ENCODE measurements at regions not wholly inside any gene's neighbourhood (a gene's known extent, or its start where the extent isn't known, plus 50 kb on each side); places are given as distances from the start of the nearest gene placed in this dataset.
"Not testable (repeated sequence)": the region's sequence is repeated elsewhere in the genome, so short reads cannot be mapped to it uniquely, and the experiment has no call there.

DNA sequence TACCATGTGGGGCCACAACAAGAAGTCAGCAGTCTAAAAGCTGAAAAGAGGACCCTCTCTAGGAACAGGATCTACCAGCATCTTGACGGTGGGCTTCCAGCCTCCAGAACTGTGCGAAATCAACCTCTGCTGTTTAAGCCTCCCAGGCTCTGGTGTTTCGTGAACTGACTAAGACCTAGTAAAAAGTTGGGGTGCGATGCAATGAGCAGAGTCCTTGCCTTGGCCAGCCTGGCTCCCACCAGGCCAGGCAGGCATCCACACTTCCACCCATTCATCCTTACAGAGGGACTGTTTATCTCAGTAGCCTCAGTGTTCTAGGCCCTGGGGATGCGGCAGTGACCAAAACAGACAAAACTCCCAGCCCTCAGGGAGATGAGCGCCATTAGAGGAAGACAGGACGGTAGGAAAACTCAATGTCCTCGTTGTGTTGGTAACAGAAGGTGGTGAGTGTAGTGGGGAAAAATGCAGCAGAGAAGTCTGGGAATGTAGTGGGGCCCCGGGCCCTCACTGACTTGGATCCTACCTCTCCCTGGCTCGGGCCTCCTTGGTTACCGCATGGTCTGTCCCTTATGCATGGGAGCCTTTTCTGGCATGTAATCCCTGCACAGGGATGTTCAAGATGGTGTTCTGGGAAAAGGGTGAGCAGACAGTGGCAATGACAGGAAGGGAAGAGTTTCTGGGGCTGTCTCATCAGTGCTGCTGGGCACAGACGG lies 271.8 kb upstream of the HS6ST1 start:
- DNase-seq = no peak

DNA sequence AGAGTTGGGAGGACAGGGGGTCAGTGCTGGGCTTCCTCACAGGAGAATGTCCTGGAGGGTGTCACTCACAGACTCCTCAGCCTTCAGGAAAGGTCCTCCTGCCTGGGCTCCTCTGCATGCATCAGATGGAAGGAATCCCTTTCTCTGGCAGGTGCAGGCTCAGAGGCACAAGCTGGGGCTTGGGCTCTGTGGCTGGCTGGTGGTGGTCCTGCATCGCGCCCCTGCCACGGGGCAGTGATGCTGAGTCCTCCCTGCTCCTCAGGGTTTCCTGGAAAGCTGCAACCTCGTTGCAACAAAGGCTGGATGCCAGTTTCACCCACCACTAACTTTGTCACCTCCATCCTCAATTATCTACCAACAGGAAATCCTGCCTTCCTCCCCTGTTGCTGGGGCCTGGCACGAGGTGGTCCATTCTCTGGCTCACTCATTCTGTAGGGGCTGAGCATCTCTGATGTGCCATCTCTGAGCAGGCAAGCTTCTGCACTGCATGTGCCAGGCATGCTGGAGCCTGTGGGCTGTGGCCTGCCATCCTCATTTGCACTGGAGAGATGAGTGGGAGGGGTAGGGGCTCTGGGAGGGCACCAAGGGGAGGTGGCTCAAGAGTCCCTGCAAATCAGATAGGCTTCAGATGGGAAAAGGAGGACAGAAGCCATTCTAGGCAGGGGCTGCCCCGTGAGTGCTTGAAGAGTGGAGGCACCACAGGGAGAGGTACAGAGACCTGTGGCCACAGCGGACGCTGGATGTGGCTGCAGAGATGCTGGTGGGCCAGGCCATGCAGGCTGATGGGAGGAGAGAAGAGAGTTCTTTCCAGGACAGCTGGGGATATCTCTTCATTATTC lies 272.6 kb upstream of the HS6ST1 start:
- no peak for DNase-seq

DNA sequence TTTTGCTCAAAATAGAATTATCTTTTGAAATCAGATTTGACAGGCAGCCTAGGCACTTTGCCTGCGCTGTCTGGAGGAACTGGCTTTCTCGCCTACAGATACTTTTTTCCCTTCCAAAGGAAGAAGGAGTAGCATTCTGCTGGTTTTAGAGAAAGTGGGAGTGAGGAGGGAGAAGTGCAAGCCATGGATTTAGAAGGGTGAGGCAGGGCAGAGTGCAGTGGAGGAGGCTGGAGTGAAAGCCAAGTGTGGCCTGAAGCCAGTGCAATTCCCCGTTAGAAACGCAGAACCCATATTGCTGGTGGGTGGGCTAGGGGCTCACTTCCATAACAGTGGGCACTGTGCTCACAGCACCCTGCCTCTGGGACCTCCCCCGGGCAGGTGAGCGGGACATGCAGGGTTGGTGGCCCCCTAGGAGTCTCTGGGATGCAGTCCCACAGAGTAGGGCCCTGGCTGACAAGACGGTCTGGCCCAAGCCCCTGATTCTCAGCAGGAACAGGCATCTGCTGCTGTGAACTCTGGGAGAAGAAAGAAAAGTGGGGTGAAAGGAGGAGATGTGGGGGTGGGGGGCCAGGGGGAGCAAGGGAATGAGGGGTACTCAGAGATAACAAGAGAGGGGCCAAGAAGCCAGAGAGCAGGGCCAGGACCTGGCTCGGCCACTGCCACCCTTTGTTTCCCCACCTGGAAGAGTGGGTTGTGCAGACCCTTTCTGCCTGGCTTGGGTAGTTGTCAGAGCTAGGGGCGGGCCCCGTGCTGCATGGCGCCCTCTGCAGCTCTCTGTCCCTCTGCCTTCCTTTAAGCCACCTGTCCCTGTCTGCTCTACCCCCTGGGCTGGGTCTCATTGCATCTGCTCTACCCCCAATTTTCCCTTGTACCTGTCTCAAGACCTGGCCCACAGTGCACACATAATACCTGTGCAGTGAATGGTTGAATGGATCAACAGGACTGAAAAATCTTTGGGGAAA lies 273.5 kb upstream of the HS6ST1 start:
- DNase-seq = no peak

DNA sequence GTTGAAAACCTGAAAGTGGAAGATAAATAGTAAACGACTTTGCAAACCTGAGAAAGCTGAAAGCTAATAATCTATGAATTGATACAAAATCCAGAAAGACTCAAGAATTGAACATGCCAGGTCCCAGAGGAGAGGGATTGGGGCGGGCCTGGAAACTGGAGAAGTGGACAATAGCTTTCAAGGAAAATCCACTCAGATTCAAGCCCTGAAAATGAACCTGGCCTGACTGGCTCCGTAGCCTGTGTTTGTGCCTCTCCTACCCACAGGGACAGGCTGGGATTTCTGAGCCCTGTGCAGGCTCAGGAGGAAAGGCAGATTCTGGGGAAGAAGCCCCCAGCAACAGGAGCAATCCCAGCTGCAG lies 274.8 kb upstream of the HS6ST1 start:
- DNase-seq = no peak

DNA sequence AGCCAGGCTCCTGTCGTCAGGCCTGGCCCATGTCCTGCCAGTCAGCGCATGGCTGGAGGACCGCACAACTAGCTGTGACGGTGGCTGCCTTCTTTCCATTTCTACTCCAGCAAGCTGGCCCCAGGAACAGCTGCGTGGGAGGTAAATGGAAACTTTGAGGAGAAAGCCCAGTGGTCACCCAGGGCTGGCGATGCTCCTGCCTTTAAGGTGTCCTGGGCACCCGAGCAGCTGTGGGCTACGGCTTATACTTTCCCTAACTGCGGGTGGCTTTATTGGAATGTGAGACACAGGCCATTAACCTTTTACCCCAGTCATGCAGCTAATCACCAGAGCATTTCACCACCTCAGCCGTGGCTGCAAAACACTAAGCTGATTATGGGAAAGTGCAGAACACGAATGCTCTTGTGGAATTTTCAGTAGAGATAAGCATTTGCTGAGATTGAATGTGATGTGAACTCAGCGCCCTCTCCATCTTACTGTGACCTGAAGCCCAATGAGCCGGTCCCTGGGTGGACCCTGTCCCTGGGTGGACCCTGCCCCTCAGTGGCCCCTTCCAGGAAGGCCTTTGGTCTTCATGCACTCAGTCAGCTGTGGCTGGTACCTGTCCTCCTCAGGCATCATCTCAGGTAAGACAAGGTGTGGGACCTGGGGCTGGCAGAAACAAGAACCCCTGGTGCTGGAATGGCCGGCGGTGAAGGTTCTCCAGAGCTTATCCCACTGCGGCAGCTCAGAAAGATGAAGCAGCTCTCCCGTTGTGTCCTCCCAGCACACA lies 275.4 kb upstream of the HS6ST1 start:
- no peak for DNase-seq

DNA sequence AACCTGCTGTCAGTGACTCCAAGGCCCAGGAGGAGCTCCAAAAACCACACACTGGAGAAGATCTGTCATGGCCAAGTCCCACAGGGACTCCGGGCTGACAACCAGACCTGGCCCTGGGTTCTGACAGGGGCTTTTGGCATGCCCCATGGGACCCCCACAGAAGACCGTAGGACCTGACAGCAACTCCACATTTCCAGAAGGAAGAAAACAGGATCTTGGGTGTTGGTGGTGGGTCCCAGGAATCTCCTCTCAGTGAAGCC lies 275.9 kb upstream of the HS6ST1 start:
- DNase-seq = no peak

DNA sequence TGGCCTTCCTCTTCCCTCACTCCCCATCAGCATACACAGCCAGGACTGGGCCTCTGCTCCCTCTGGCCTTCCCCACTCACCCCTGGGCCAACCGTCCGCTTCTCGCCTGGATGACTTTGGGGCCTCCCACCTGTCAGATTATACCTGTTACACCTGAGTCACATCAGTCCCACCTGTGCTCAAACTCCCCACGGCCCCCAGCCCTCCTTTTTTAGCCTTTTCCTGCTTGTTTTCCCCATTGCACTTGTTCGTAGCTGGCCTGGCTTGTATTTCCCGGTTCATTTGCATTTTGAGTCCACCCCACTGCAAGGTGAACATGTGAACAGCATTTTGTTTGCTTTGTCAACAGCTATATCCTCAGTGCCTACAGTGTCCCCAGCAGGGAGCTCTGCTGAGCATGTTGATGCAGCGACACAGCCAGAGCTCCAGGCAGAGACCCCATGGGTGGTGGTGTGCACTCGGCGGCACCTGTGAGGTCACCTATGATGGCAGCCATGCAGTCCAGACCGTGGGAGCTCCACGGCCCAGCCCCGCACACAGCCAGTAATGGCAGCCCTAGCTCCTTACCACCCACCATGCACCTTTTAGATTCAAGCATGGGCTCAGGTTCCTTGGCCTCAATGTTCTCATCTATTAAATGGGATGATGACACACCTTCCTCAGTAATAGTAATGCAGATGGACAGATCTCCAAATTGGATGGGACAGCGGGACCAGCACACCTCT lies 276.4 kb upstream of the HS6ST1 start:
- no peak for DNase-seq

DNA sequence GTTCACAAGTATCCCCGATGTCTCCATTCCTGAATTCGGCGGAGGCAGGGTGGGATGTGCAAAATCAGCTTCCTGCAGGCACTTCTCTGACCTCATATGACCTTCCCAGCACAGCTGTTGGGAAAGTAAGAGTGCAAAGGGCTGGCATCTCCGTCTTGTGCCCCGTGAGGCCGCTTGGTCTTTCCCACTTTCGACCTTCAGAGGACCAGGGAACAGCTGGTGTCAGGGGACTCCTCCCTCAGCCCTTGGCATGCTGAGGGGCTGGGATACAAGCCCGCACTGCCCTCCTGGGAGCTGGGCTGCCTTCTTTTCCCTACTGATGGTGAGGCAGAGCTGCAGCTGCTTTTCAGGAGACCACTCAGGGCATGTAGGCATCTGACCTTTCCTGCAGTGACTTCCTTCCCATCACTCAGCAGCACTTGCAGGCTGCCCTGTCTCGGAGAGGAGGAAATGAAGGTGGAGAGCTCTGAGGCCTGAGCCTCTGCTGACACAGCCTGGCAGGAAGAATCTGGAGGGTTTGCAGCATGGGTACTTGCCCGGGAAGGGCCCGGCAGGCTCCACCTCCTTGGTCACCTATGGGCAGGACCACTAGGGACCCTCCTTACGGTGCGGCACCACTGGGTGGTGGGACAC lies 277.2 kb upstream of the HS6ST1 start:
- no peak for DNase-seq

DNA sequence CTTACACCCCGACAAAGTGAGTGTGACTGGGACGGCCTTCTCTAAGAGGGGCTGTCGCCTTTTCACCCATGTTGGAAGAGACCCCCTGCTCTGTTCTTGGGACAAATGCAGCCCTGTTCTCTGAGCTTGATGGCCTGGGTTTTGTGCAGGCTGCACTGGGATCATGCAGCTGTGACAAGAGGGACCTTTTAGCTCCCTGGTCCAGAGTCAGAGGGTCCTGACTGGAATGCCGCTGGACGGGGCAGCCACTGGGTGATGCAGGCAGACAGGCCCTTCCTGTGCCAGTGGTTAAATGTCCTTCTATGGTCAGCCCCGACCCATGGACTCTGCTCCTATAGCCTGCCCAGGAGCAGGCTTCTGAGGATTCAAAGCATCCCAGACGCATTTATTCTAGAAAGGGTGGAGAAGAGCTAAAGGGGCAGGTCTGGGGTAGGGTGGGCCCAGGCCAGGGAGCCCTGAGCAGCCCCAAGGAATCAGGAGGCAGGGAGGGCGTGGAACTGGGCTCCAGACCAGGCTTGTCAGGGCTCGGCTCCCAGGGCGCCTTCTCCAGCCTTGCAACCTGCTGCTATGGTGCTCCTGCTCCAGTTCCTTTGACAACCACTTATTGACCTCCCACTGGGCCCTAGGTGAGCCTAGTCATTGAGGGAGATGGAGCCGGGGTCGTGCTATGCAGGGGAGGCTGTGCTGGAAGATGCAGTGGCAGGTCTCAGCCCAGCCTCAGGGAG lies 277.9 kb upstream of the HS6ST1 start:
- no peak for DNase-seq

DNA sequence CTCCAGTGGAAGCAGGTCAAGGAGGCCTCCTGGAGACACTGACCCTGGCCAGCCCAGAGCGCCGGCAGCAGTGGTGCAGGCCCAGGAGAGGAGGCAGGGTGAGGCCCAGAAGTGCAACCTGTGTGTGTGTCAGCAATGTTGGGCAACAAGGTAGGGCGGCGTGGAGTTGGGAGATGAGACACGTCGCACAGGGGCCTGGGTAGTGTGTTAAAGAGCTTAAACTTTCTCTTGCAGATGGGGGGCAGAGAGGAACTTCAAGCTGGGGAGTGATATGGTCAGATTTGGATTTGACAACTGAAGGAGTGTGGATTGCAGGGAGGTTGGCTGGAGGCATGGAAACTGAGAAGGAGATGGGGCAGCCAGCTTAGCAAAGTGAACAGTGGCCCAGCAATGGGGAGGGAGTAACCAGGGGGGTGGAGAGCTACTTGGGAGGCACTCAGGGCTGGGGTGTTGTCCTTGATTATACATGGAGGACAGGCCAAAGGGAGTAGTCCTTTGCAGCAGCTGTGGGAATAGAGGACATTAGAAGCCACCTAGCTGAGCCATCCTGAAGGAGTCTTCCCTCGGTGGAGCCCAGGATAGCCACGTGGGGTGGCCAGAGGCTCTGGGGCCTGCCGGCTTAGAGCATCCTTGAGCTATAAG lies 278.6 kb upstream of the HS6ST1 start:
- no peak for DNase-seq

DNA sequence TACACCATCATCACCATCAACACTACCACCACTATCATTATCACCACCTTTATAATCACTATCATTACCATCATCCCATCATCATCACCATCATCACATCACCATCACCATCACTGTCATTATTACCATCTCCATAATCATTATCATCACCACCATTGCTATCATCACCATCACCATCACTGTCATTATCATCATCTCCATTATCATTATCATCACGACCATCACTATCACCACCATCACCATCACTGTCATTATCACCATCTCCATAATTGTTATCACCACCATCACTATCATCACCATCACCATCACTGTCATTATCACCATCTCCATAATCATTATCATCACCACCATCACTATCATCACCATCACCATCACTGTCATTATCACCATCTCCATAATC lies 279.6 kb upstream of the HS6ST1 start:
- DNase-seq = not testable (repeated sequence)

DNA sequence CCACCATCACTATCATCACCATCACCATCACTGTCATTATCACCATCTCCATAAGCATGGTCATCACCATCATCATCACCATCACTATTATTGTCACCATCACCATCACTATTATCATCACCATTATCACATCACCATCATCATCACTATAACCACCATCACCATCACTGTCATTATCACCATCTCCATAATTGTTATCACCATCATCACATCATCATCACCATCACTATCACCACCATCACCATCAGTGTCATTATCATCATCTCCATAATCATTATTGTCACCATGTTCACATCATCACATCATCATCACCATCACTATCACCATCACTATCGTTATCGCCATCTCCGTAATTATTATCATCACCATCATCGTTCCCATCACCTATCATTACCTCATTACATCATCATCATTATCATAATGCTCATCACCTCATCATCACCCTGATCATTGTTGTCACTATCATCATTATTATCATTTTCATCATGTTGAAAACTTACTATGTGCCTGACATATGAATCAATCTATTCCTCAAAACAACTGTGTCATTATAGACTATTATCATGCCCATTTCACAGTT lies 280.3 kb upstream of the HS6ST1 start:
- no peak for DNase-seq

DNA sequence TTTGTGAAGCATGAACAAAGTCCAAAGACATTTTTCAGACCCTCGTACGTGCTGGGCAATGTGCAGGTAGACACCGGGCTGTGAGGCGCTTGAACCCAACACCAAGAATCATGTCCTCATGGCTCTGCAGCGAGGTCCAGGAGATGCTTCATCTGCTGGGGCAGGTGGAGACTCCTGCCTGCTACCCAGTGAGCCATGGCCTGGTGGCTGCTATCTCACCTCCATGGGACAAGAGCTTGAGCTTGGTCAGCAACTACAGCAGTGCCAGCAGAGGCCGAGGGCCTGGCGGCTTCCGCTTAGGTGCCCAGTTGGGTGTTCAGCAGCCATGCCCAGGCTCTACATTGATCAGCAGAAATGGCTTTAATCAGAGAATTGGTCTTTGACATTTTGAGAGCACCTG lies 281.0 kb upstream of the HS6ST1 start:
- DNase-seq = no peak

DNA sequence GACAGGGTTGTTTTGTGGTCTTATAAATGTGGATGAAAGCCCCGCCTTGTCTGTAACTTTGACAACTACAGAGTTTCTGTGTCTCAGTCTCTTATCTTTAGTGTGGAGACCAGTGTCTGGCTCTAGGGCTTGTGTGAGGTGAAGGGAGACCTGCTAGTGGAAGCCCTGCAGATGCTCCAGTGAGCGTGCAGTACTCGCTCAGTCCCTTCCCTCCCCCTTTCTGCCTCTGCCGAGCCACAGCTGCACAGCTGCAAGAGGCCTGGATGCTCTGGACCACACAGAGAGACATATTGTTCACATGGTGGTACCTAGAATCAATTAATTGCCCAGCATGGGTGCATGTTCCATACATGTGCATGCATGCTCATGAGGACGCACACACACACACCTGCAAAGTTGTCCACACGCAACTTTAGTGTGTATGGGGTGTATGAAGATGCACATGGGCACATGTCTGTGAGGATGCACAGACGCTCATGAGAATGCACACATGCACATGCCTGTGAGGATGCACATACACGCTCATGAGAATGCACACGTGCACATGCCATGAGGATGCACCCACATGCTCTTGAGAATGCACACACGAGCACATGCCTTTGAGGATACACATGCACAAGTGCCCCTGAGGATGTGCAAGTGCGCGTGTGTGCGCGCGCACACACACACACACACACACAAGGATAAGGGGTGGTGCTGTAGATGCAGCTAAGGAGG lies 282.1 kb upstream of the HS6ST1 start:
- no peak for DNase-seq

DNA sequence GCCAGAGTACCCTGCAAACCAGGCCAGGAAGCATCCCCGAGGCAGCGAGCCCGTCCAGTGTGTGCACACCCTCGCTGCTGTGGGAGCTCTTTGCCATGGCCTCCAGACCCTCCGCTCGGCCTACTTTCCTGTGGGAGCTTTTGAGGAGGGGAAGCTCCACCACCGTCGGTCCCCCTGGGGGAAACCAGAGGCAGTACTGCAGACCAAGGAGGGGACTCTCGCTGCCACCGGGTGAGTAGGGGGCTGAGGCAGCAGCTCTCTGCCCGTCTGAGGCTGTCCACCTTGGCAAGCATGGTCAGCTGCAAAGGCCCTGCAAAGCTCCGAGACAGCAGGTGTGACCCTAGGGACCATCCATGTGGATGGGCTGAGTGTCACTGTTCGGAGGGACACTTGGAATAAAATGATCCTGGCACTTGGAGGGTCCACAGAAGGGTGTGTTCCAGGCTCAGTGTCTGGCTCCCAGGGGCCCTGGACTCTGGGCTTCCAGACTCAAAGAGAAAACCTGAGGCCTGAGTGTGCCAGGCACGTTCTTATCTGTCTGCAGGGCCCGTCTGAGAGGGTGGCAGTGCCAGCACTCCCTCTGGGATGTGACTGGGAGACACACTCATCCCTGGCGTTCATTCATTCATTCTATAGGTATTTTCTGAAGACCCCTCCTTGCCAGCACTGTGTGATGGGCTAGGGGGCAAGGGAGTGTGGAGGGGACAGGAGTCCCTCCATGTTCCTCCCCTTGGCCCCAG lies 282.8 kb upstream of the HS6ST1 start:
- no peak for DNase-seq

DNA sequence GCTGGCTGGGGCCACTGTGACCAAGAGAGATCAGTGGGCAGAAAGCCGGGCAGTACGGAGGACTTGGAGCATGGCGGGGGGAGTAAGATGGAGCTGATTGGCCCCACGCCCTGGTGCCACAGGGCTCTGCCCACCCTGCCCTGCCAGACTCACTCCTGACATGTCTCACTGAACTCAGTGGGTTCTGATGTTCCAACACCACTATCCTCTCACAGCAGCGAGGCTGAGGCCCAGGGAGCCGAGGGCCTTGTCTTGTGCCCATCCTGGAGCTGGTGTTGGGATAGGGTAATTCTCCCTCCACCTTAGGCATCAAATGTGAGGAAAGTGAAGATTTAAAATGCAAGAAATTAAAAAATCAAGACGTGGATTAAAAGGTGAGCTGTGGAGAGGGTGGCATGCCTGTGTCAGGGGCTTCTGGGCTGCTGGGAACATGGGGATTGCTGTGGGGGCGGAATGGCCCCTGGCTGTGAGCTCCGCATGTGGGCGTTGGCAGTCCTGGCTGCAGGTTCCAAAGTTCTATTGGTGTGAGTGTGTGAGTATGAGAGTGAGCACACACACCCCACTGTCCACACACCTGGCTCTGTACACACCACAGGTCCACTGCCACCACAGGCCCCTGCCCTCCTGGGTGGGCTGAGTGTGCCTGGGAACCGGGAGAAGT lies 283.5 kb upstream of the HS6ST1 start:
- no peak for DNase-seq

DNA sequence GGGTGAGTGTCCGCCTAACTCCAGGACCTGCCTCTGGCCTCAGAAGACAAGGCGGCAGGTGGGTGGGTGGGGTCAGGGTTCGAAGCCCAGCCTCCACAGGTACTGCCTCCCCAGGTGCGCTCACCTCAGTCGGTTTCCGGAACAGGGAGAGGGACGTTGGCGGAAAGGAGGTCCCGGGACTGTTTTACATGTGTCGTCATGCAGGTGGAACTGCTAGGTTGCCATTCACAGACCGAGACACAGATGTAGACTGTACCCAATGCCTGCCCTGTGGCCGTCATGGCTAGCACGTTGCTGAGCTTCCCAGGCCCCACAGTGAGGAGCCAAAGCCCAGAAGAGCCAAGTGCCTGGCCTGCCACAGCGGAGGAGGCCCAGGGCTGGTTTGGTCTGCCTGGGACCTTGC lies 284.0 kb upstream of the HS6ST1 start:
- DNase-seq = no peak

DNA sequence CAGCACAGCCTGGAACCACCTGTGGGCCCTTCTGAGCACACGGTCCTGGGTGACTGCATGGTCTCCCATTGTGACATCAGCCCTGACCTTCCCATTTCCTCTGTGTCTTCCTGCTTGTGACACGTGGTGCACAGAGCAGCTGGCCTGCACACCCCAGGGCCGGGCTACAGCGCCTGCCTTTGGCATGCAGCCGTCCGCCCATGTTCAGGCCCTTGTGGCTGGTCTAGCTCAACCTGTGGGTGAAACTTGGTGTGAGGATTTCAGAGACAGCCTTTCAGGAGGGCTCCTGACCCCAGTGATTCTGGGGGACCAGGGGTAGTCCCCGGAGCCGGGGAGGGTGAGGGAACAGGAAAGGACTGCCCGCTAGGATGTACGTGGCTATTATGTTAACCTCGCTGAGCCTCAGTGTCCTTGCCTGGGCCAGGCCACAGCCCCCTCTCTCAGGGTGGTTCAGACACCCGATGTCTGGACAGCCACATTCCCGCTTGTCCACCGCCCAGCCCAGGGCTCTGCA lies 284.8 kb upstream of the HS6ST1 start:
- no peak for DNase-seq

Measured in cerebellar nuclear complex (tissue), 1 donor.